GM19043 (cell line): ENCODE measurements at regions not wholly inside any gene's neighbourhood (a gene's known extent, or its start where the extent isn't known, plus 50 kb on each side); places are given as distances from the start of the nearest gene placed in this dataset.

Source experiments
- ATAC-seq: cut with Tn5 transposase; IDR thresholded peaks from one replicate; pipeline ENCODE4 v1.9.1; 2021; ENCODE audit warnings: low read depth; ENCODE audit not compliant: unreplicated experiment

- no peak for ATAC-seq
Measured at GRCh38 chr20:21033817-21034216, 72.3 kb downstream of the LINC00237 start.

- ATAC-seq: no peak
Measured at GRCh38 chr20:21031666-21032065, 74.5 kb downstream of the LINC00237 start.

GRCh38 chr20:21029341-21029740, 76.8 kb downstream of the LINC00237 start:
- no peak for ATAC-seq

GRCh38 chr20:21028921-21029320, 77.2 kb downstream of the LINC00237 start:
- no peak for ATAC-seq

- no peak for ATAC-seq
Measured at GRCh38 chr20:21028436-21028835, 77.7 kb downstream of the LINC00237 start.

GRCh38 chr20:21027569-21027968, 78.6 kb downstream of the LINC00237 start:
- ATAC-seq: no peak

- no peak for ATAC-seq
Measured at GRCh38 chr20:21026951-21027350, 79.2 kb downstream of the LINC00237 start.

- no peak for ATAC-seq
Measured at GRCh38 chr20:21024420-21024819, 81.7 kb downstream of the LINC00237 start.

GRCh38 chr20:21022925-21023324, 83.2 kb downstream of the LINC00237 start:
- ATAC-seq: no peak

GRCh38 chr20:21021472-21021790, 84.7 kb downstream of the LINC00237 start:
- no peak for ATAC-seq

- no peak for ATAC-seq
Measured at GRCh38 chr20:21020659-21021471, 85.3 kb downstream of the LINC00237 start.

GRCh38 chr20:21019814-21020658, 86.1 kb downstream of the LINC00237 start:
- no peak for ATAC-seq

- no peak for ATAC-seq
Measured at GRCh38 chr20:21019468-21019813, 86.7 kb downstream of the LINC00237 start.

- ATAC-seq: no peak
Measured at GRCh38 chr20:21018576-21018975, 87.6 kb downstream of the LINC00237 start.

- ATAC-seq: no peak
Measured at GRCh38 chr20:21017528-21018085, 88.6 kb downstream of the LINC00237 start.

- ATAC-seq: no peak
Measured at GRCh38 chr20:21016751-21017150, 89.4 kb downstream of the LINC00237 start.

GRCh38 chr20:21014528-21014927, 91.6 kb downstream of the LINC00237 start:
- no peak for ATAC-seq

- ATAC-seq: no peak
Measured at GRCh38 chr20:21008951-21009350, 97.2 kb downstream of the LINC00237 start.

- ATAC-seq: no peak
Measured at GRCh38 chr20:21006611-21007010, 99.5 kb downstream of the LINC00237 start.

- ATAC-seq: no peak
Measured at GRCh38 chr20:21004386-21005076, 101.6 kb downstream of the LINC00237 start.

GRCh38 chr20:21003902-21004301, 102.3 kb downstream of the LINC00237 start:
- ATAC-seq: no peak
